Left hindlimb (tissue), 1 donor: ENCODE measurements at regions not wholly inside any gene's neighbourhood (a gene's known extent, or its start where the extent isn't known, plus 50 kb on each side); places are given as distances from the start of the nearest gene placed in this dataset.
"Not testable (repeated sequence)": the region's sequence is repeated elsewhere in the genome, so short reads cannot be mapped to it uniquely, and the experiment has no call there.

Source experiments
- DNase-seq: peaks from one replicate; pipeline ENCODE4 v3.0.0-alpha.2; 2018

GRCh38 chr4:125620066-125620860, 305.5 kb downstream of the FAT4 start:
- peak; percentile 41 for DNase-seq

DNA sequence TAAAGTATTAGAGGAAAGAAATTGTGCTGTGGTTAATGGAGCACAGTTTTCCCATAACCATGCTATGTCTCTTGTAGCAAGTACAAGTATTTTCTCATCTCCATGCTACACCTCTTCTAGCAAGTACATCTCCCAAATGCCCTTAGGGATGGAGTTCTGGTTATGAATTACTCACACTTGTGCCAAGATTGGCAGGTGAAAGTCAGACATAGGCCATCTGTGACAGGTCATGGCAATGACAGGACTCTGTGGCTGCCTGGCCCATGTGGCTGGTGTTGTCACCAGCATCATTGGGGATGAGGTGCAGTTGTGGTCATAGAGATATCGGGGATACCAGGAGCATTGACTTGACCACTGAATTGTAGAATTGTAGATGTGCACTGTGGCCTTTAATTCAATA, 310.2 kb downstream of the FAT4 start:
- DNase-seq = no peak

DNA sequence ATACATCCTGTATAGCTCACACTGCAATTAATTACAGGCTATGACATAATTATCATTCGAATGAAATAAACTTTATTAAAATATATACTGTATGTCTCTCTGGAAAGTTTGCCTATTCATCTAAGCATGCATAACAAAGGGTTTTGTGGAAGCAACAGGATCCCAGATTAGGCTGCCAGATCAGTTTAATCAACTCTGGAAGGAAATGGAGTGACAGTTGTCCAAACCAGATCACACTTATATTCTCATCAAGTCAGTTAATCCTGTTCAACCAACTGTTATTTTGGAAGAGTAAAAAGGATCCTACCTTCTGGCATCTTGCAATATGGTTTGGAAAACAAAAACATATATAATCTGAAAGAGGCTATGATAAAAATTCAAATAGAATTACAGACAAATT, 312.2 kb downstream of the FAT4 start:
- no peak for DNase-seq

- peak; percentile 53 for DNase-seq
These were observed 324.4 kb downstream of the FAT4 start for GRCh38 chr4:125639182-125639621.

DNA sequence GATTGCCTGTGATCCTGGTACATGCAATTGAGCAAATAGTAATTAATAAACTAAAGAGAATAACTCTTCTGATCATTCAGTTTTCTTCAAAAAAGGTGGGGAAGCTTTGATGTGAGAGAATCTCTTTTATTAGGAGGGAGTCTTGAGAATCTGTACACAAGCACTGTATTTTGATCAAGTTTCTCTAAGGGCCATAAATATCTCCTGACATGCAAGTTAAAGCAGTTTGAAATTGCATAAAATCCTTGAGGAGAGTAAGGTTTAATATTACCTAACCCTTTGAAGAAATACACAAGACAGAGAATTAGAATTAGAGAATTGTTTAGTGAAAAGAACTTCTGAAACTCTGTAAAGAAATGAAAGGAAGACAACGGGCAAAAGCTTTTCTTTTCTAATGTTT, 326.9 kb downstream of the FAT4 start:
- DNase-seq = no peak

- DNase-seq = no peak
These were observed 327.9 kb downstream of the FAT4 start for GRCh38 chr4:125642645-125643044.

DNA sequence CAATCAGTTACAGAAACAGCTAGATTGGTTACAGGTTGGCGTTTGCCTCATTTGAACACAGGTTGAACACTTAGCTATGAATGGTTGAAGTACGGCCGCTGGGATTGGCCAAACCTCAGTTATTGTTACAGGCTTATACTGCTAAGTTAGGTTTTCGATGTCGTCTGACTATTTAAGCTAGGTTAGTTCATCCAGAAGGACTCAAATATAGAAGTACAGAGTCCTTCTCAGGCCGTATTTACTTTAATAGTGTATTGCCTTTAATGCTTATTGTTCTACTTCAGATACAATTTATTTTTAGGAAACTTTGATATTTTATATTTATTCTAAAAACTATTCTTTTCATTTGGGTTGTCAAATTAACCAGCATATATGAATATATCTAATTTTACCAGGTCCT, 334.7 kb downstream of the FAT4 start:
- DNase-seq = no peak

DNA sequence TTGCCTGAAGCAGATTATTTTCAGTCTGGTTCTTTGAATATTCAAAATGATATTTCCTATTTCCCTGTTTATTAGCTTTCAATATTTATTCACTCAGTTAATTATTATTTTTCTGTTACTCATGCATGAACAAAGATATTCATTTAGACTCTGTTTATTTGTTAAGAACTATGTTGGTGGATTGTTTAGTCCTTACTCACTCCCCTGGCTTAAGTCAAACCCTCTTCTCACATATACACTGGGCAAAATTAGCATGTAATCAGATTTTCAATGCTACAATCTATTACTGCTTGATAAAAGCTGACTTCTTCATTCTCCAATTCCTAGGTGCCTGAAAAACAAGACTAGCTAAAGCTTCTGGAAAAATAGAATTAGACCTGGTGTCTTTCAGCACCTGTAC, 335.8 kb downstream of the FAT4 start:
- DNase-seq = no peak

DNA sequence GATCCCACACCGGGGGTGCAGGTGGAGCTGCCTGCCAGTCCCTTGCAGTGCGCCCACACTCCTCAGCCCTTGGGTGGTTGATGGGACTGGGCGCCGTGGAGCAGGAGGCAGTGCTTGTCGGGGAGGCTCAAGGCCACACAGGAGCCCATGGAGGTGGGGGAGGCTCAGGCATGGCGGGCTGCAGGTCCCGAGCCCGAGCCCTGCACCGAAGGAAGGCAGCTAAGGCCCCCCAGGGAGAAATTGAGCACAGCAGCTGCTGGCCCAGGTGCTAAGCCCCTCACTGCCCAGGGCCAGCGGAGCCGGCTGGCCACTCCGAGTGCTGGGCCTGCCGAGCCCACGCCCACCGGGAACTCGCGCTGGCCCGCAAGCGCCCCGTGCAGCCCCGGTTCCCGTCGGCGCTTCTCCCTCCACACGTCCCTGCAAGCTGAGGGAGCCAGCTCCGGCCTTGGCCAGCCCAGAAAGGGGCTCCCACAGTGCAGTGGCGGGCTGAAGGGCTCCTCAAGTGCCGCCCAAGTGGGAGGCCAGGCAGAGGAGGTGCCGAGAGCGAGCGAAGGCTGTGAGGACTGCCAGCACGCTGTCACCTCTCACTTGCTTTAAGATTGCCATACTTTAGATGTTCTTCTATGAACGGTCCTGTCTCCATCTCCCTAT, 337.1 kb downstream of the FAT4 start:
- DNase-seq = not testable (repeated sequence)

GRCh38 chr4:125658773-125659172, 344.0 kb downstream of the FAT4 start:
- DNase-seq = no peak

DNA sequence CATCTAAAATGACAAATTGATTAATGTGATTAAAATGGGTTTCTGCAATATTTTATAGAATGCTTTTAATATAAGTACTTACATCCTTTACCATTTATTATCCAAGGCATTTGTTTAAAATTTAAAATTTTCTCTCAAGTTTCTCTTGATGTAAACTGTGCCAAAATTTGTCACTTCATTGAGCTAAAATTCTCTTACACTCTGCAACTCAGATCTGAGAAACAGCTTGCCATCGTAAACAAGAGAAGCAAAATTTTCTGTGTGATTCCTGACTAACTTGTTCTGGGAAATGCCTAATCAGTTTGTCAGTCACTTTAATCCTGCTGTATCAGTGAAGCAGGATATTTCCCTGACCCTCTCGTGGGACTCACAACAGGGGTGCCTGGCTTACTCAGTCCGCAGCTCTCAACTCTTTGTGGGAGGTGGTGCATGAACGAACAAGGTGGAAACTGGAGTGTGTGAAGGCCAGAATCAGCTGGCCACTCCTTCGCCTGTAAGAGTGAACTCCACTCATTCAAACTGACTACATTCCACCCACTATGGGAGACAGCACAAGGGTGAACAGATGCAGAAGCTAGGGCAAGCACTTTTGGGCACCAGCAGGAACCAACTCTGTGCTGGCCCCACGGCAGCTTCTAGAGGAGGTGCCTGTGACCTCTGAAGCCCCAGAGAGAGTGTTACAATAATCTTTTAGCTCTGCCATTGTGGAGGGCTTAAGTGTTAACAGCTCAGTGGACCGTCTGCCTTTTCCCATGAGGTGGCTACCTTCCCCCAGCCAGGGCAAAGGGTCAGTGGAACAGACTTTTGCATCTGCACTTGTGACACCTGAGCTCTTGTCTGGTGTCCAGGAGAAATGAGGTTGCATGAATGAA, 349.4 kb downstream of the FAT4 start:
- no peak for DNase-seq

DNA sequence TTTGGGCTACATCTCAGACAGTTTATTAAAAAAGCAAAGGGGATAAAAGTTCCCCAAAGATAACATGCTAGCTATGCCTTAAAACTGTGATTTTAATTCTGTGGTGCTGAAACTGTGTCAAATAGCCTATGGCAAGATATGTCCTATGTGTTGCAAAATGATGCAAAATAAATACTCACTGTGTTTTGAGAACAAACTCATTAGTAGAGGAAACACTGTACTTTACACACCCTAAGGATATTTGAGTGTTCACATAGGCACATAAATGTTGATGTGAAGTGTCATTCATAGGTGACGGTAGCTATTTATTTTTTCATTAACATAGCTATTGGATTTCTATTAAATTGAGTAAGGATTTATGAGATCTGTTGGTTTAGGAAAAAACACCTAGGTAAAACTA, 351.9 kb downstream of the FAT4 start:
- no peak for DNase-seq

- DNase-seq = no peak
These were observed 361.4 kb downstream of the FAT4 start for GRCh38 chr4:125676156-125676555.

DNA sequence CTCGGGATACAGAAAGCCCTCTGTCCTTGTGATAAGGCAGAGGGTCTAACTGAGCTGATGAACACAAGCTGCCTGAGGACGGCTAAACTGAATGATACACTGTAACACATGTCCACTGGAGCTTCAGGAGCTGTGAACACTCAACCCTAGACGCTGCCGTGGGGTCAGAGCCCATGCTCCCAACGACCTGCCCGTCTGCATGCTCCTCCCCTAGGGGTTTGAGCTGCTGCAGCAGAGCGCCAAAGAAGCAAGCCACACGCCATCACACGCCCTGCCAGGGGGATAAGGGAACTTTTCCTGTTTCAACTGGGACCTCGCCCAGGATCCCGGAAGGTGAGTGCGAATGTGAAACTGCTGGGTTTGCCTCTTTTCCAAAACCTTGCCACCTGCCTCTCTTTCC, 361.8 kb downstream of the FAT4 start:
- DNase-seq = no peak

DNA sequence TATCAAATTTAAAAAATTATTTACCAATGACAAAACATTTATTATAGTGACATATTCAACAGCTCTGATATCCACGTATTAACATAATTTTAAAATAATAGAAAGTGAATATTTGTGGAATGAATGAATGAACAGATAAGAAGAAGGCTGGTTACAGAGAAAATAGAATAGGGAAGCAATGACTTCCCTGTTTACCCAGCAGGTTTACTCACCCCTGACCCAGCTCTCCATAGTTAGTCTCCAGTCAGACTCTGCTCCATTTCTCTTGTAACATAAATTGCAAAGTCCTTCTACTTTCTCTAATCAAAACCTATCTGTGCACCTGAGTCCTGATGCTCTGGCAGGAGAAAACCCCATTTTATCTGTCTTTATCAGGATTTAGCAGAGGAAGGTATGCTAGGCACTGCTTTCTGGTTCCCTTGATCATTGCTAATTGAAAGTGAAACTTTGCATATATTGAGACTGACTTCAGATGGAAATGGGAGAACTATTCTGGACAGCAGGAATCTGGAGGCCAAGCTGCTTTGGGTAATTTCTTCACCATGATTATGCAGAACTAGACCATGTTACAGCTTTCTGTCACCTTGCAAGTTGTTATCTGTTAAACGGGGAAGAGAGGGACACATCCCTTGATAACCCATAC, 363.0 kb downstream of the FAT4 start:
- DNase-seq = no peak

- no peak for DNase-seq
These were observed 365.2 kb downstream of the FAT4 start for GRCh38 chr4:125679989-125680388.

DNA sequence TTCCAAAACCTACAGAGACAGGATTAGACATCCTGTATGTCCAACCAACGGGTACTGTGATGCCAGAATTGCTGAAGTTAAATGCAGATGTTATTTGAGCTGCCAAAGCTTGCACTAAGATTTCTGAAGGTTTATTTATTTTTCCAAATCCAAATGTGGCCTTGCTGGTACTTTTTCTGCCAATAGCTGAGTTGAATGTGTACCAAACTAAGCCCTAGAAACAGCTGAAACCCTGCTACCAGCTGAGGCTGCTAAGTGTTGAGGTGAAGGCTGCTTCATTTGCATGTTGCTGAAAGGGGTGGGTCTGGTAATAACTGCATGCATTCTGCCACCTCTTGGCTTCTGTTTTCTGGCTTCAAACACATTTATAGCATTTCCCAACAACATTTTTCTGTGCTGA, 366.5 kb downstream of the FAT4 start:
- DNase-seq = peak; percentile 40

GRCh38 chr4:125682730-125683129, 368.0 kb downstream of the FAT4 start:
- no peak for DNase-seq

- no peak for DNase-seq
These were observed 374.1 kb downstream of the FAT4 start for GRCh38 chr4:125688841-125689240.

DNA sequence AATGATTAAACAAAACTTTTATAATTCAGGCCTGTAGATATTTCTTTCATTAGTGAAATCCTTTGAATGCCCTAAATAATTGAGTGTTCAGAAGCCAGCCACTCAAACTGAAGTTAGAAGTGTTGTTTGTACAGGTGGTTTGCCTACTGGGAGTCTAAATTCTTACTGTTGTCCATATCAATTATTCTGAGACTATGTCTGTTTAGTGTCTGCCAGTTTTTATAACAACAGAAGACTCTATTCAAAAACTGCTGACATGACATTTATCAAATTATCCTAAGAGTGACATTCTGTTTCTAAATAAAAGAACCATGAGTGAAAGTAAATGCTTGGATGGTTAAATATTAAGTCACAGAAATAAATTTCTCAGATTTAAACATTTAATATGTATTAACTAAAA, 375.1 kb downstream of the FAT4 start:
- no peak for DNase-seq

DNA sequence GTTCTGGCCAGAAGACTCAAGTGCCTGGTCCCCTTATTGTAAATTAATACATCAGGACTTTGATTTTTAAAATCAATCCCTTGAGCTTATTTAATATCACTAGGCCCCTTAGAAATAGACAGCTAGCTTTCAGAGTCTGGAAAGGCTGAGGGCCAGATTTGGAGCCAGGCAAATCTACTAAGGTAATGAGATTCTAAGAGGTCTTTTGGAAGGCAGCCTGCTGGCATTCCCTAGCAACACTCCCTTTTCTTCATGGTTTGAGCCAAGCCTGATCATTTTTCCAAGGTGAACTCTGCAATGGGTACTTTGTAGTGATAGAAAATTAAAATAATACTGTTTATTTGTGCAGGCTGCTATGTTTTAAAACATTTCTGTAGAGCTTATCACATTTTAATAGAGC, 378.5 kb downstream of the FAT4 start:
- DNase-seq = no peak

- DNase-seq = no peak
These were observed 387.7 kb downstream of the FAT4 start for GRCh38 chr4:125702406-125702805.

GRCh38 chr4:125703443-125703842, 388.7 kb downstream of the FAT4 start:
- no peak for DNase-seq
